ENCODE measurements at regions not wholly inside any gene's neighbourhood (a gene's known extent, or its start where the extent isn't known, plus 50 kb on each side); places are given as distances from the start of the nearest gene placed in this dataset.
A peak's percentile ranks its signal among the peaks of the same experiment; 100 is the strongest.
"Not testable (repeated sequence)": the region's sequence is repeated elsewhere in the genome, so short reads cannot be mapped to it uniquely, and the experiment has no call there.

GRCh38 chr2:173568054-173568453 is 213.4 kb downstream of the CDCA7 start:
- no peak for DNase-seq (ENCODE audit: low read depth)

GRCh38 chr2:173571021-173571821 is 216.5 kb downstream of the CDCA7 start:
- in situ Hi-C loops (cut with HindIII; ENCODE audit: low sequenced_read_pairs), result loop anchor here (25.0 kb wide), 1 partner anchor 466 kb away; no protein-coding TSS in a partner anchor
- TF ChIP-seq CTCF (IDR thresholded peaks at IDR 0.05; ENCODE audit: low read depth, low read length, missing control alignments), result peak; percentile 46
- no peak overlapping the region for H3K4me3 ChIP-seq (ENCODE audit: low read depth, low read length)
- DNase-seq (ENCODE audit: low read depth), result peak; percentile 24

More at GRCh38 chr2:173568054-173568453, 213.4 kb downstream of the CDCA7 start:
- TF ChIP-seq CTCF (IDR thresholded peaks at IDR 0.05; ENCODE audit: low read depth, low read length, missing control alignments), result peak; percentile 23
- no peak overlapping the region for H3K4me3 ChIP-seq (ENCODE audit: low read depth, low read length)
- in situ Hi-C loops (cut with HindIII; ENCODE audit: low sequenced_read_pairs), result loop anchor here (25.0 kb wide), 1 partner anchor 469 kb away; no protein-coding TSS in a partner anchor

- in situ Hi-C loops (cut with HindIII; ENCODE audit: low sequenced_read_pairs), result loop anchor here (25.0 kb wide), 1 partner anchor 465 kb away; no protein-coding TSS in a partner anchor
- no peak overlapping the region for H3K4me3 ChIP-seq (ENCODE audit: low read depth, low read length)
- DNase-seq (ENCODE audit: low read depth), result no peak
- no peak for TF ChIP-seq CTCF (IDR thresholded peaks at IDR 0.05; ENCODE audit: low read depth, low read length, missing control alignments)
Observed at GRCh38 chr2:173571887-173572680, 217.4 kb downstream of the CDCA7 start.

- no peak overlapping the region for H3K4me3 ChIP-seq (ENCODE audit: low read depth, low read length)
- no peak for TF ChIP-seq CTCF (IDR thresholded peaks at IDR 0.05; ENCODE audit: low read depth, low read length, missing control alignments)
- DNase-seq (ENCODE audit: low read depth), result no peak
- in situ Hi-C loops (cut with HindIII; ENCODE audit: low sequenced_read_pairs), result loop anchor here (25.0 kb wide), 1 partner anchor 464 kb away; no protein-coding TSS in a partner anchor
Observed at GRCh38 chr2:173572848-173573247, 218.2 kb downstream of the CDCA7 start.

DNA sequence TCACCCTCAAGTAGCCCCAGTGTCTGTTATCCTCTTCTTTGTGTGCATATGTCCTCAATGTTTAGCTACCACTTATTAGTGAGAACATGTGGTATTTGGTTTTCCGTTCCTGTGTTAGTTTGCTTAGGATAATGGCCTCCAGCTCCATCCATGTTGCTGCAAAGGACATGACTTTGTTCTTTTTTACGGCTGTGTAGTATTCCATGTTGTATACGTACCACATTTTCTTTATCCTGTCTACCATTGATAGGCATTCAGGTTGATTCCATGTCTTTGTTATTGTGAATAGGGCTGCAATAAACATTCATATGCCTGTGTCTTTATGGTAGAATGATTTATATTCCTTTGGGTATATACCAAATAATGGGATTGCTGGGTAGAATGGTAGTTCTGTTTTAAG is 219.1 kb downstream of the CDCA7 start:
- in situ Hi-C loops (cut with HindIII; ENCODE audit: low sequenced_read_pairs), result loop anchor here (25.0 kb wide), 1 partner anchor 464 kb away; no protein-coding TSS in a partner anchor
- not testable (repeated sequence) for H3K4me3 ChIP-seq (ENCODE audit: low read depth, low read length)

DNA sequence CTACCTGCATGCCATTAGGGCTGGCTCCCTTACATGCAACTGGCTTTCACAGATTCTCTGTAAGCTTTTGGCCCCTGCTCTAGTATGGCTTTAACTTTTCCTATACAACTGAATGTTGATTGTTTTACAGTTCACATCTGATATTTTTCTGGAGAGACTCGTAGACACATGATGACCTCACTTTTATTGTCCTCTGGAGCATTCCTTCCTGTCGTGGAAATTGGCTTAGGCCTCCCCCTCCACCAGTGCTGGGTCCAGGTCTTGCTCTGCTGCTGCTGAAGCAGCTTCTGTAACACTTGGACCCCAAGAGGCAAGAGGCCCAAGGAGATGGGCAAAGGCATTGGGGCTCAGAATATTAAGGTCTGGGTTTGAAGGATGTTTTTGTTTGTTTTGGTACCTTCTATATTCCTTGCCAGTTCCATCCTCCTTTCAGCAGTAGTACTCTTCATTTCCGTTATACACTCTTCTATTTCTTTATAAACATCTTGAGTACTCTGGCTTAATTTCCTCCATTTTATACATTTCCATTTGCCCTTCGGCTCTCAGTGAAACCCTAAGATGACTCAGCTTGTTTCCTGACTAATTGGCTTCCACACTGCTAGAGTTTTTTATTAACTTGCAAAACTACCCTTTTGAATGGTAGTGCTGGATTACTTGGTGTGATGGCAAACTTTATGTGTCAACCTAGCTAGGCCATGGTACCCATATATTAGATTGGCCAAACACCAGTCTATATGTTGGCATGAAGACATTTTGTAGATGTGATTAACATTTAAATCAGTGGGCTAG is 219.8 kb downstream of the CDCA7 start:
- in situ Hi-C loops (cut with HindIII; ENCODE audit: low sequenced_read_pairs), result loop anchor here (25.0 kb wide), 1 partner anchor 463 kb away; no protein-coding TSS in a partner anchor
- H3K4me3 ChIP-seq (ENCODE audit: low read depth, low read length), result no peak overlapping the region
- no peak for TF ChIP-seq CTCF (IDR thresholded peaks at IDR 0.05; ENCODE audit: low read depth, low read length, missing control alignments)
- DNase-seq (ENCODE audit: low read depth), result no peak

More for the DNA sequence above, 219.1 kb downstream of the CDCA7 start:
- not testable (repeated sequence) for DNase-seq (ENCODE audit: low read depth)

All from astrocyte of the cerebellum (primary cell).